WTC11 (cell line): ENCODE measurements at regions not wholly inside any gene's neighbourhood (a gene's known extent, or its start where the extent isn't known, plus 50 kb on each side); places are given as distances from the start of the nearest gene placed in this dataset.

Experiments used
- ATAC-seq: fragments of 200-7000 bp; cut with Tn5 transposase; 2 replicates; pipeline ENCODE4 v1.10.0; 2021; ENCODE audit warnings: mild to moderate bottlenecking, moderate library complexity
- CTCF ChIA-PET: fragments of 300-600 bp; sonication (Branson Sonifier 250); formaldehyde crosslinking; loops from one replicate; lab custom pipeline; 2021; ENCODE audit warnings: antibody characterized with exemption; lab: Charles Lee
- POLR2A ChIA-PET: fragments of 350-600 bp; sonication (Branson Sonifier 250); formaldehyde crosslinking; loops from one replicate; lab custom pipeline; 2021; ENCODE audit warnings: antibody characterized with exemption; lab: Charles Lee
- DNase-seq: peaks from one replicate; pipeline ENCODE4 v3.0.0; 2021; ENCODE audit warnings: low spot score
- H3K27ac Mint-ChIP-seq: 2 replicates; pipeline ENCODE4 v1.8.0; 2021; ENCODE audit warnings: mixed read lengths
- H3K27me3 Mint-ChIP-seq: 2 replicates; pipeline ENCODE4 v1.8.0; 2021; ENCODE audit warnings: low read depth, mild to moderate bottlenecking, moderate library complexity, mixed read lengths
- H3K36me3 Mint-ChIP-seq: 2 replicates; pipeline ENCODE4 v1.8.0; 2021; ENCODE audit warnings: mixed read lengths
- H3K4me1 Mint-ChIP-seq: 2 replicates; pipeline ENCODE4 v1.8.0; 2022; ENCODE audit warnings: mixed read lengths
- H3K4me3 Mint-ChIP-seq: 2 replicates; pipeline ENCODE4 v1.8.0; 2021; ENCODE audit warnings: mild to moderate bottlenecking, moderate library complexity, mixed read lengths
- H3K9me3 Mint-ChIP-seq: 2 replicates; pipeline ENCODE4 v1.8.0; 2021; ENCODE audit warnings: mixed read lengths
- CREB1 ChIP-seq: sonication (generic); formaldehyde crosslinking; IDR thresholded peaks from 2 replicates; pipeline ENCODE4 v1.8.0; 2023; ENCODE audit warnings: mild to moderate bottlenecking, missing genetic modification reagents
- JUN ChIP-seq: sonication (generic); formaldehyde crosslinking; IDR thresholded peaks from 2 replicates; pipeline ENCODE4 v1.8.0; 2023; ENCODE audit warnings: mild to moderate bottlenecking, missing genetic modification reagents
- NFATC4 ChIP-seq: fragments of 250-450 bp; sonication (Bioruptor Pico); IDR thresholded peaks from 2 replicates; pipeline ENCODE4 v1.9.0; 2021; ENCODE audit warnings: mild to moderate bottlenecking
- NFE2L1 ChIP-seq: sonication (generic); formaldehyde crosslinking; IDR thresholded peaks from 2 replicates; pipeline ENCODE4 v1.8.1; 2023; ENCODE audit warnings: missing genetic modification reagents
- OVOL2 ChIP-seq: fragments of 250-450 bp; sonication (Bioruptor Pico); IDR thresholded peaks from 2 replicates; pipeline ENCODE4 v1.9.0; 2021; ENCODE audit warnings: mild to moderate bottlenecking, borderline replicate concordance
- ZBTB21 ChIP-seq: sonication (generic); formaldehyde crosslinking; IDR thresholded peaks from 2 replicates; pipeline ENCODE4 v1.8.1; 2023; ENCODE audit warnings: mild to moderate bottlenecking, missing genetic modification reagents, borderline replicate concordance
- ZNF671 ChIP-seq: fragments of 250-450 bp; sonication (Bioruptor Pico); IDR thresholded peaks from 2 replicates; pipeline ENCODE4 v1.8.0; 2021; ENCODE audit warnings: mild to moderate bottlenecking
- TF ChIP-seq, protein P1 (sequence below): fragments of 250-450 bp; sonication (Bioruptor Pico); IDR thresholded peaks from 2 replicates; pipeline ENCODE4 v1.9.0; 2021; ENCODE audit warnings: mild to moderate bottlenecking
- TF ChIP-seq, protein P2 (sequence below): sonication (generic); formaldehyde crosslinking; IDR thresholded peaks from 2 replicates; pipeline ENCODE4 v1.8.0; 2022; ENCODE audit warnings: missing genetic modification reagents
- TF ChIP-seq, protein P3 (sequence below): sonication (generic); formaldehyde crosslinking; IDR thresholded peaks from 2 replicates; pipeline ENCODE4 v1.8.1; 2023; ENCODE audit warnings: mild to moderate bottlenecking, missing genetic modification reagents, moderate library complexity
- TF ChIP-seq, protein P4 (sequence below): sonication (generic); formaldehyde crosslinking; IDR thresholded peaks from 2 replicates; pipeline ENCODE4 v1.8.0; 2022; ENCODE audit warnings: mild to moderate bottlenecking, missing genetic modification reagents
- TF ChIP-seq, protein P5 (sequence below): fragments of 200-600 bp; IDR thresholded peaks from 2 replicates; pipeline ENCODE4 v1.8.0; 2022; ENCODE audit warnings: antibody characterized with exemption
- TF ChIP-seq, protein P6 (sequence below): sonication (generic); formaldehyde crosslinking; IDR thresholded peaks from 2 replicates; pipeline ENCODE4 v1.8.0; 2022; ENCODE audit warnings: mild to moderate bottlenecking, missing genetic modification reagents
- TF ChIP-seq, protein P7 (sequence below): sonication (generic); formaldehyde crosslinking; IDR thresholded peaks from 2 replicates; pipeline ENCODE4 v1.8.1; 2023; ENCODE audit warnings: mild to moderate bottlenecking, missing genetic modification reagents
- TF ChIP-seq, protein P8 (sequence below): sonication (generic); formaldehyde crosslinking; IDR thresholded peaks from 2 replicates; pipeline ENCODE4 v1.8.1; 2022; ENCODE audit warnings: mild to moderate bottlenecking, missing genetic modification reagents, moderate library complexity, borderline replicate concordance
- TF ChIP-seq, protein P9 (sequence below): fragments of 250-450 bp; sonication (Bioruptor Pico); IDR thresholded peaks from 2 replicates; pipeline ENCODE4 v1.9.0; 2021; ENCODE audit warnings: moderate library complexity, mild to moderate bottlenecking, inconsistent platforms, borderline replicate concordance

DNA sequence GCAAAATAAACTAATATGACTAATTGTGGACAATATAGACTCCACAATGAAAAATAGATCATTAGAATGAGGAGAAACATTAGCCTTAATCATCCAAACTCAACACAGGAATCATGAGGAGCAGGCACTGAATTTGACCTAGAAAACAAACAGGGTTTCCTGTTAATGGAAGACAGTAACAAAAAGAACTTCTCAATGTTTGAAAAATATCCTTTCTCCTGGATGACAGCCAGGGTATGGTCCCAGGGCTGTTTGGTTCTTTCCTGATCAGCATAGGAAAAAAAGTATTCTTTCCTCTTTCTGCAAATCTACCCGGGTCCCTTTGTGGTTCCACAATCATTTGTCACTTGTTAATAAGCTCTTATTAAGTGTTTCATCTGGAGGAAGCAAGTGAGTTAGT is 145.3 kb upstream of the SVIL start:
- Mint-ChIP-seq H3K4me3 (no peak overlapping the region), H3K4me1 (peaks cover 22% of the 10 kb centered on the region), H3K27me3 (no peaks in the 10 kb centered on the region), H3K9me3 (peaks cover 3% of the 10 kb centered on the region; the same call in 1 of the 2 replicates), H3K36me3 (no peaks in the 10 kb centered on the region), H3K27ac (no peak overlapping the region)
- no peak for ATAC-seq
- CTCF ChIA-PET = no interaction called here
- POLR2A ChIA-PET = no interaction called here
- TF ChIP-seq, protein P1, sequence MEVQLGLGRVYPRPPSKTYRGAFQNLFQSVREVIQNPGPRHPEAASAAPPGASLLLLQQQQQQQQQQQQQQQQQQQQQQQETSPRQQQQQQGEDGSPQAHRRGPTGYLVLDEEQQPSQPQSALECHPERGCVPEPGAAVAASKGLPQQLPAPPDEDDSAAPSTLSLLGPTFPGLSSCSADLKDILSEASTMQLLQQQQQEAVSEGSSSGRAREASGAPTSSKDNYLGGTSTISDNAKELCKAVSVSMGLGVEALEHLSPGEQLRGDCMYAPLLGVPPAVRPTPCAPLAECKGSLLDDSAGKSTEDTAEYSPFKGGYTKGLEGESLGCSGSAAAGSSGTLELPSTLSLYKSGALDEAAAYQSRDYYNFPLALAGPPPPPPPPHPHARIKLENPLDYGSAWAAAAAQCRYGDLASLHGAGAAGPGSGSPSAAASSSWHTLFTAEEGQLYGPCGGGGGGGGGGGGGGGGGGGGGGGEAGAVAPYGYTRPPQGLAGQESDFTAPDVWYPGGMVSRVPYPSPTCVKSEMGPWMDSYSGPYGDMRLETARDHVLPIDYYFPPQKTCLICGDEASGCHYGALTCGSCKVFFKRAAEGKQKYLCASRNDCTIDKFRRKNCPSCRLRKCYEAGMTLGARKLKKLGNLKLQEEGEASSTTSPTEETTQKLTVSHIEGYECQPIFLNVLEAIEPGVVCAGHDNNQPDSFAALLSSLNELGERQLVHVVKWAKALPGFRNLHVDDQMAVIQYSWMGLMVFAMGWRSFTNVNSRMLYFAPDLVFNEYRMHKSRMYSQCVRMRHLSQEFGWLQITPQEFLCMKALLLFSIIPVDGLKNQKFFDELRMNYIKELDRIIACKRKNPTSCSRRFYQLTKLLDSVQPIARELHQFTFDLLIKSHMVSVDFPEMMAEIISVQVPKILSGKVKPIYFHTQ (CRISPR knock-in tag) = no peak
- TF ChIP-seq NFE2L1 (CRISPR knock-in tag) = no peak
- TF ChIP-seq, protein P2, sequence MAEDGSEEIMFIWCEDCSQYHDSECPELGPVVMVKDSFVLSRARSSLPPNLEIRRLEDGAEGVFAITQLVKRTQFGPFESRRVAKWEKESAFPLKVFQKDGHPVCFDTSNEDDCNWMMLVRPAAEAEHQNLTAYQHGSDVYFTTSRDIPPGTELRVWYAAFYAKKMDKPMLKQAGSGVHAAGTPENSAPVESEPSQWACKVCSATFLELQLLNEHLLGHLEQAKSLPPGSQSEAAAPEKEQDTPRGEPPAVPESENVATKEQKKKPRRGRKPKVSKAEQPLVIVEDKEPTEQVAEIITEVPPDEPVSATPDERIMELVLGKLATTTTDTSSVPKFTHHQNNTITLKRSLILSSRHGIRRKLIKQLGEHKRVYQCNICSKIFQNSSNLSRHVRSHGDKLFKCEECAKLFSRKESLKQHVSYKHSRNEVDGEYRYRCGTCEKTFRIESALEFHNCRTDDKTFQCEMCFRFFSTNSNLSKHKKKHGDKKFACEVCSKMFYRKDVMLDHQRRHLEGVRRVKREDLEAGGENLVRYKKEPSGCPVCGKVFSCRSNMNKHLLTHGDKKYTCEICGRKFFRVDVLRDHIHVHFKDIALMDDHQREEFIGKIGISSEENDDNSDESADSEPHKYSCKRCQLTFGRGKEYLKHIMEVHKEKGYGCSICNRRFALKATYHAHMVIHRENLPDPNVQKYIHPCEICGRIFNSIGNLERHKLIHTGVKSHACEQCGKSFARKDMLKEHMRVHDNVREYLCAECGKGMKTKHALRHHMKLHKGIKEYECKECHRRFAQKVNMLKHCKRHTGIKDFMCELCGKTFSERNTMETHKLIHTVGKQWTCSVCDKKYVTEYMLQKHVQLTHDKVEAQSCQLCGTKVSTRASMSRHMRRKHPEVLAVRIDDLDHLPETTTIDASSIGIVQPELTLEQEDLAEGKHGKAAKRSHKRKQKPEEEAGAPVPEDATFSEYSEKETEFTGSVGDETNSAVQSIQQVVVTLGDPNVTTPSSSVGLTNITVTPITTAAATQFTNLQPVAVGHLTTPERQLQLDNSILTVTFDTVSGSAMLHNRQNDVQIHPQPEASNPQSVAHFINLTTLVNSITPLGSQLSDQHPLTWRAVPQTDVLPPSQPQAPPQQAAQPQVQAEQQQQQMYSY = no peak
- TF ChIP-seq, protein P3, sequence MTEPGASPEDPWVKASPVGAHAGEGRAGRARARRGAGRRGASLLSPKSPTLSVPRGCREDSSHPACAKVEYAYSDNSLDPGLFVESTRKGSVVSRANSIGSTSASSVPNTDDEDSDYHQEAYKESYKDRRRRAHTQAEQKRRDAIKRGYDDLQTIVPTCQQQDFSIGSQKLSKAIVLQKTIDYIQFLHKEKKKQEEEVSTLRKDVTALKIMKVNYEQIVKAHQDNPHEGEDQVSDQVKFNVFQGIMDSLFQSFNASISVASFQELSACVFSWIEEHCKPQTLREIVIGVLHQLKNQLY = no peak
- no peak for TF ChIP-seq ZNF671
- TF ChIP-seq, protein P4, sequence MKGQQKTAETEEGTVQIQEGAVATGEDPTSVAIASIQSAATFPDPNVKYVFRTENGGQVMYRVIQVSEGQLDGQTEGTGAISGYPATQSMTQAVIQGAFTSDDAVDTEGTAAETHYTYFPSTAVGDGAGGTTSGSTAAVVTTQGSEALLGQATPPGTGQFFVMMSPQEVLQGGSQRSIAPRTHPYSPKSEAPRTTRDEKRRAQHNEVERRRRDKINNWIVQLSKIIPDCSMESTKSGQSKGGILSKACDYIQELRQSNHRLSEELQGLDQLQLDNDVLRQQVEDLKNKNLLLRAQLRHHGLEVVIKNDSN (CRISPR knock-in tag) = no peak
- TF ChIP-seq ZBTB21 (CRISPR knock-in tag) = no peak
- TF ChIP-seq, protein P5, sequence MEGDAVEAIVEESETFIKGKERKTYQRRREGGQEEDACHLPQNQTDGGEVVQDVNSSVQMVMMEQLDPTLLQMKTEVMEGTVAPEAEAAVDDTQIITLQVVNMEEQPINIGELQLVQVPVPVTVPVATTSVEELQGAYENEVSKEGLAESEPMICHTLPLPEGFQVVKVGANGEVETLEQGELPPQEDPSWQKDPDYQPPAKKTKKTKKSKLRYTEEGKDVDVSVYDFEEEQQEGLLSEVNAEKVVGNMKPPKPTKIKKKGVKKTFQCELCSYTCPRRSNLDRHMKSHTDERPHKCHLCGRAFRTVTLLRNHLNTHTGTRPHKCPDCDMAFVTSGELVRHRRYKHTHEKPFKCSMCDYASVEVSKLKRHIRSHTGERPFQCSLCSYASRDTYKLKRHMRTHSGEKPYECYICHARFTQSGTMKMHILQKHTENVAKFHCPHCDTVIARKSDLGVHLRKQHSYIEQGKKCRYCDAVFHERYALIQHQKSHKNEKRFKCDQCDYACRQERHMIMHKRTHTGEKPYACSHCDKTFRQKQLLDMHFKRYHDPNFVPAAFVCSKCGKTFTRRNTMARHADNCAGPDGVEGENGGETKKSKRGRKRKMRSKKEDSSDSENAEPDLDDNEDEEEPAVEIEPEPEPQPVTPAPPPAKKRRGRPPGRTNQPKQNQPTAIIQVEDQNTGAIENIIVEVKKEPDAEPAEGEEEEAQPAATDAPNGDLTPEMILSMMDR = no peak
- TF ChIP-seq, protein P6, sequence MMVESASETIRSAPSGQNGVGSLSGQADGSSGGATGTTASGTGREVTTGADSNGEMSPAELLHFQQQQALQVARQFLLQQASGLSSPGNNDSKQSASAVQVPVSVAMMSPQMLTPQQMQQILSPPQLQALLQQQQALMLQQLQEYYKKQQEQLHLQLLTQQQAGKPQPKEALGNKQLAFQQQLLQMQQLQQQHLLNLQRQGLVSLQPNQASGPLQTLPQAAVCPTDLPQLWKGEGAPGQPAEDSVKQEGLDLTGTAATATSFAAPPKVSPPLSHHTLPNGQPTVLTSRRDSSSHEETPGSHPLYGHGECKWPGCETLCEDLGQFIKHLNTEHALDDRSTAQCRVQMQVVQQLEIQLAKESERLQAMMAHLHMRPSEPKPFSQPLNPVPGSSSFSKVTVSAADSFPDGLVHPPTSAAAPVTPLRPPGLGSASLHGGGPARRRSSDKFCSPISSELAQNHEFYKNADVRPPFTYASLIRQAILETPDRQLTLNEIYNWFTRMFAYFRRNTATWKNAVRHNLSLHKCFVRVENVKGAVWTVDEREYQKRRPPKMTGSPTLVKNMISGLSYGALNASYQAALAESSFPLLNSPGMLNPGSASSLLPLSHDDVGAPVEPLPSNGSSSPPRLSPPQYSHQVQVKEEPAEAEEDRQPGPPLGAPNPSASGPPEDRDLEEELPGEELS = no peak
- no peak for DNase-seq

DNA sequence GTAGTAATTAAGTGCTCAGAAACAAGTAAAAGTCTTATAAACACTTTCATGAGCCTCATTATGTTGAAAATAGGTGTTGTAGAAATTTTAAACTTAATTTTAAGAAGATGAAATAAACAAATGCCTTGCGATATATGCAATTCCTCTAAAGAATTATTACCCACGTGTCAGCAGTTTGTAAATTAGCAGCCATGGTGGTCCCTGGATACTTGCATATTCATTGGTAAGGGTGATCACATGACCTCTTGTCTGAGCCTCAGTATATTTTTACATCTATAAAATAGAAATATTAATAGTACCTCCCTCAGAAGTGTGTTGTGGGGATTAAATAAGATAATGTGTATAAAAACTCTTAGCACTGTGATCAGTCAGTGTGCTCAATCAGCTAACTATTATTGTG is 141.5 kb upstream of the SVIL start:
- ATAC-seq = no peak
- H3K4me3 Mint-ChIP-seq = no peak overlapping the region
- CTCF ChIA-PET = no interaction called here
- TF ChIP-seq CREB1 (CRISPR knock-in tag) = no peak
- TF ChIP-seq, protein P7, sequence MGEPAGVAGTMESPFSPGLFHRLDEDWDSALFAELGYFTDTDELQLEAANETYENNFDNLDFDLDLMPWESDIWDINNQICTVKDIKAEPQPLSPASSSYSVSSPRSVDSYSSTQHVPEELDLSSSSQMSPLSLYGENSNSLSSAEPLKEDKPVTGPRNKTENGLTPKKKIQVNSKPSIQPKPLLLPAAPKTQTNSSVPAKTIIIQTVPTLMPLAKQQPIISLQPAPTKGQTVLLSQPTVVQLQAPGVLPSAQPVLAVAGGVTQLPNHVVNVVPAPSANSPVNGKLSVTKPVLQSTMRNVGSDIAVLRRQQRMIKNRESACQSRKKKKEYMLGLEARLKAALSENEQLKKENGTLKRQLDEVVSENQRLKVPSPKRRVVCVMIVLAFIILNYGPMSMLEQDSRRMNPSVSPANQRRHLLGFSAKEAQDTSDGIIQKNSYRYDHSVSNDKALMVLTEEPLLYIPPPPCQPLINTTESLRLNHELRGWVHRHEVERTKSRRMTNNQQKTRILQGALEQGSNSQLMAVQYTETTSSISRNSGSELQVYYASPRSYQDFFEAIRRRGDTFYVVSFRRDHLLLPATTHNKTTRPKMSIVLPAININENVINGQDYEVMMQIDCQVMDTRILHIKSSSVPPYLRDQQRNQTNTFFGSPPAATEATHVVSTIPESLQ (CRISPR knock-in tag) = no peak
- TF ChIP-seq JUN (CRISPR knock-in tag) = no peak
- TF ChIP-seq, protein P6 = no peak
- TF ChIP-seq, protein P8, sequence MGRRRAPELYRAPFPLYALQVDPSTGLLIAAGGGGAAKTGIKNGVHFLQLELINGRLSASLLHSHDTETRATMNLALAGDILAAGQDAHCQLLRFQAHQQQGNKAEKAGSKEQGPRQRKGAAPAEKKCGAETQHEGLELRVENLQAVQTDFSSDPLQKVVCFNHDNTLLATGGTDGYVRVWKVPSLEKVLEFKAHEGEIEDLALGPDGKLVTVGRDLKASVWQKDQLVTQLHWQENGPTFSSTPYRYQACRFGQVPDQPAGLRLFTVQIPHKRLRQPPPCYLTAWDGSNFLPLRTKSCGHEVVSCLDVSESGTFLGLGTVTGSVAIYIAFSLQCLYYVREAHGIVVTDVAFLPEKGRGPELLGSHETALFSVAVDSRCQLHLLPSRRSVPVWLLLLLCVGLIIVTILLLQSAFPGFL = no peak
- no peak for TF ChIP-seq NFATC4
- TF ChIP-seq, protein P9, sequence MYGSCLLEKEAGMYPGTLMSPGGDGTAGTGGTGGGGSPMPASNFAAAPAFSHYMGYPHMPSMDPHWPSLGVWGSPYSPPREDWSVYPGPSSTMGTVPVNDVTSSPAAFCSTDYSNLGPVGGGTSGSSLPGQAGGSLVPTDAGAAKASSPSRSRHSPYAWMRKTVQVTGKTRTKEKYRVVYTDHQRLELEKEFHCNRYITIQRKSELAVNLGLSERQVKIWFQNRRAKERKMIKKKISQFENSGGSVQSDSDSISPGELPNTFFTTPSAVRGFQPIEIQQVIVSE (CRISPR knock-in tag) = no peak
- TF ChIP-seq OVOL2 = no peak

More for the DNA sequence above, 141.5 kb upstream of the SVIL start:
- peaks cover 6% of the 10 kb centered on the region; the same call in 1 of the 2 replicates for H3K4me1 Mint-ChIP-seq
- no peak for DNase-seq
- POLR2A ChIA-PET = no interaction called here
- H3K9me3 Mint-ChIP-seq = peaks cover 13% of the 10 kb centered on the region
- no peak overlapping the region for H3K27ac Mint-ChIP-seq
- H3K27me3 Mint-ChIP-seq = peaks cover 3% of the 10 kb centered on the region; the same call in 1 of the 2 replicates
- H3K36me3 Mint-ChIP-seq = peaks cover 6% of the 10 kb centered on the region
